ENCODE measurements at regions not wholly inside any gene's neighbourhood (a gene's known extent, or its start where the extent isn't known, plus 50 kb on each side); places are given as distances from the start of the nearest gene placed in this dataset.
A peak's percentile ranks its signal among the peaks of the same experiment; 100 is the strongest.

DNA sequence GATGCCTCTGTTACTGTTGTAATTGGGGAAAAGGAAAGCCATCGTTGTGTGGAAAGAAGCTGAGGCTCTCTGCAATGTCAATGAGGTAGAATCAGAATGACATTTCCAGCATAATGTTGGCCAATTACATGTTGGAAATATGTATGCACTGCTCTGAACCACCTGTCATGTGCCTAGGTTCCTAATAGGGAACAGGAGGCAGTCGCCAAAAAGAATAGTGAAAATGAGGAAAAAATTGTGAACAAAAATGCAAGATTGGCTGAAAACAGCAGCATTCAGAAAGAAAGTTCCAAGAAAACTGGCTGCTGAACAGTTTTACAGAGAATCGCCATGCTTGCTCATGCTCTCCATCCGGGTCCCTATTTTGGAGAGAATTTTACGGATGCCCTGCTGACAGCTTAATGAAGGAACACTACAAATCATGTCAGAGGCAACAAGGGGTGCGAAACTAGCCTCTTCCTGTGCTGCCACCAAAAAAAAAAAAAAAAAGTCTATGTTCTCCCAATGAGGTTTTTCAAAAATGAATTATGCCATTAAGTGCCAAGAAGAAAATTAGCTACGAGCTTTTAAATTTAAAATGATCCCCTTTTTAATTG is 305.9 kb upstream of the ARRDC4 start:
- H3K36me3 Mint-ChIP-seq (ENCODE audit: unreplicated experiment), result no peaks in the 10 kb centered on the region
- H3K27ac Mint-ChIP-seq (ENCODE audit: unreplicated experiment), result peak overlapping the region; percentile 97
- peak overlapping the region; percentile 82 for H3K4me3 Mint-ChIP-seq (ENCODE audit: unreplicated experiment)
- peaks cover 30% of the 10 kb centered on the region for H3K4me1 Mint-ChIP-seq (ENCODE audit: low read depth, unreplicated experiment)
- H3K27me3 Mint-ChIP-seq (ENCODE audit: unreplicated experiment), result no peaks in the 10 kb centered on the region
- H3K9me3 Mint-ChIP-seq (ENCODE audit: unreplicated experiment), result peaks cover 2% of the 10 kb centered on the region
- no peak for DNase-seq
- TF ChIP-seq, protein P1, sequence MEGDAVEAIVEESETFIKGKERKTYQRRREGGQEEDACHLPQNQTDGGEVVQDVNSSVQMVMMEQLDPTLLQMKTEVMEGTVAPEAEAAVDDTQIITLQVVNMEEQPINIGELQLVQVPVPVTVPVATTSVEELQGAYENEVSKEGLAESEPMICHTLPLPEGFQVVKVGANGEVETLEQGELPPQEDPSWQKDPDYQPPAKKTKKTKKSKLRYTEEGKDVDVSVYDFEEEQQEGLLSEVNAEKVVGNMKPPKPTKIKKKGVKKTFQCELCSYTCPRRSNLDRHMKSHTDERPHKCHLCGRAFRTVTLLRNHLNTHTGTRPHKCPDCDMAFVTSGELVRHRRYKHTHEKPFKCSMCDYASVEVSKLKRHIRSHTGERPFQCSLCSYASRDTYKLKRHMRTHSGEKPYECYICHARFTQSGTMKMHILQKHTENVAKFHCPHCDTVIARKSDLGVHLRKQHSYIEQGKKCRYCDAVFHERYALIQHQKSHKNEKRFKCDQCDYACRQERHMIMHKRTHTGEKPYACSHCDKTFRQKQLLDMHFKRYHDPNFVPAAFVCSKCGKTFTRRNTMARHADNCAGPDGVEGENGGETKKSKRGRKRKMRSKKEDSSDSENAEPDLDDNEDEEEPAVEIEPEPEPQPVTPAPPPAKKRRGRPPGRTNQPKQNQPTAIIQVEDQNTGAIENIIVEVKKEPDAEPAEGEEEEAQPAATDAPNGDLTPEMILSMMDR (IDR thresholded peaks at IDR 0.05; ENCODE audit: partially characterized antibody, unreplicated experiment), result no peak

DNA sequence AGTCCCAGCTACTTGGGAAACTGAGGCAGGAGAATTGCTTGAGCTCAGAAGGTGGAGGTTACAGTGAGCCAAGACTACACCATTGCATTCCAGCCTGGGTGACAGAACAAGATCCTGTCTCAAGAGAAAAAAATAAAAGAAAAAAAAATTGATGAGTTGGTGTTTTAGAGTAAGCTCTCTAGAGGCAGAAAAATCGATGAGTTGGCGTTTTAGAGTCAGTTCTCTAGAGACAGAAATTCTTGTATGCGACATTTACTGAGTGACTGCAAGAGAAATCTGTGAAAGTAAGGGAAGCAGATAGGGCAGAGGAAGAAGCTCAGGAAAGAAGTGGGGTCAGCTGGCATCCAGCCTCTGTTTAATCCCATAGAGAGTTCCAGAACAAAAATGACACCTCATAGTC is 298.7 kb upstream of the ARRDC4 start:
- Mint-ChIP-seq H3K4me3 (ENCODE audit: unreplicated experiment) (no peak overlapping the region), H3K9me3 (ENCODE audit: unreplicated experiment) (peaks cover 4% of the 10 kb centered on the region), H3K36me3 (ENCODE audit: unreplicated experiment) (no peaks in the 10 kb centered on the region), H3K27ac (ENCODE audit: unreplicated experiment) (no peak overlapping the region), H3K4me1 (ENCODE audit: low read depth, unreplicated experiment) (no peaks in the 10 kb centered on the region), H3K27me3 (ENCODE audit: unreplicated experiment) (no peaks in the 10 kb centered on the region)
- DNase-seq, result no peak
- TF ChIP-seq, protein P1 (IDR thresholded peaks at IDR 0.05; ENCODE audit: partially characterized antibody, unreplicated experiment), result no peak

DNA sequence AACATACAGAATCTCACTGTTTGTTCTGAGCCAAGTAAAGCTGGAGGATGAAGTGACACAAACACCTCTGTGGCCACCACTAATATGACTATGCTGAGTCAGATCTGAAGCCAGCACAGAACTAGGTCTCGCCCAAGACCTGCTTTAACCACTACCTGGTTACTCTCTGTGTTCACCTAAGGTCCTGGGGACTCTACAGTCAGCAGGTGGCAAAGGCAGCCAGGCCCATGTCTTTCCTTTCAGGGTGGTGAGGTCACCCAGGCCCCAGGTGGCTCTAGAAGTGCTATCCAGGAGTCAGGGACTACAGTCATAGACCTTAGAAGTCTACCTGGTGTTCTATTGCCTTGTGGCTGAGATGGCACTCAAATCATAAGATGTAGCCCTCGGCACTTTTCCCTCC is 287.9 kb upstream of the ARRDC4 start:
- no peaks in the 10 kb centered on the region for H3K4me1 Mint-ChIP-seq (ENCODE audit: low read depth, unreplicated experiment)
- no peak overlapping the region for H3K27ac Mint-ChIP-seq (ENCODE audit: unreplicated experiment)
- H3K9me3 Mint-ChIP-seq (ENCODE audit: unreplicated experiment), result no peaks in the 10 kb centered on the region
- no peaks in the 10 kb centered on the region for H3K27me3 Mint-ChIP-seq (ENCODE audit: unreplicated experiment)
- no peak overlapping the region for H3K4me3 Mint-ChIP-seq (ENCODE audit: unreplicated experiment)
- H3K36me3 Mint-ChIP-seq (ENCODE audit: unreplicated experiment), result no peaks in the 10 kb centered on the region
- DNase-seq, result no peak
- TF ChIP-seq, protein P1 (IDR thresholded peaks at IDR 0.05; ENCODE audit: partially characterized antibody, unreplicated experiment), result no peak

DNA sequence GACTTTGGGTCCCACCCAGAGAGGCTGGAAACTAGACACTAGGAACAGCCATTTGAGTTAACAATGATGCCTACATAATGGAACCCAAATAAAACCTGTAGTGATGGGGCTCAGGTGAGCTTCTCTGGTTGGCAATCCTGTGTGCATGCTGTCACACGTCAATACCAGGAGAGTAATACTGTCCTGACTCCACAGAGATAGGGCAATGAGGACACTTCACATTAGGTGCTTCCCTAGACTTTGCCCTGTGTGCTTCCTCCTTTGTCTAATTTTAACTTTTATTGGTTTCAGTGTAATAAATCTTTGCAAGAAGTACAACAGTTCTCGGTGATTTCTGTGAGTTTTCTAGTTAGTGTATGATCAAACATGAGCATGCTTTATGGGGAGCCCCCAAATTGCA is 281.8 kb upstream of the ARRDC4 start:
- Mint-ChIP-seq H3K27me3 (ENCODE audit: unreplicated experiment) (no peaks in the 10 kb centered on the region), H3K36me3 (ENCODE audit: unreplicated experiment) (no peaks in the 10 kb centered on the region), H3K9me3 (ENCODE audit: unreplicated experiment) (no peaks in the 10 kb centered on the region), H3K4me3 (ENCODE audit: unreplicated experiment) (no peak overlapping the region), H3K27ac (ENCODE audit: unreplicated experiment) (no peak overlapping the region), H3K4me1 (ENCODE audit: low read depth, unreplicated experiment) (no peaks in the 10 kb centered on the region)
- no peak for DNase-seq
- TF ChIP-seq, protein P1 (IDR thresholded peaks at IDR 0.05; ENCODE audit: partially characterized antibody, unreplicated experiment), result no peak

DNA sequence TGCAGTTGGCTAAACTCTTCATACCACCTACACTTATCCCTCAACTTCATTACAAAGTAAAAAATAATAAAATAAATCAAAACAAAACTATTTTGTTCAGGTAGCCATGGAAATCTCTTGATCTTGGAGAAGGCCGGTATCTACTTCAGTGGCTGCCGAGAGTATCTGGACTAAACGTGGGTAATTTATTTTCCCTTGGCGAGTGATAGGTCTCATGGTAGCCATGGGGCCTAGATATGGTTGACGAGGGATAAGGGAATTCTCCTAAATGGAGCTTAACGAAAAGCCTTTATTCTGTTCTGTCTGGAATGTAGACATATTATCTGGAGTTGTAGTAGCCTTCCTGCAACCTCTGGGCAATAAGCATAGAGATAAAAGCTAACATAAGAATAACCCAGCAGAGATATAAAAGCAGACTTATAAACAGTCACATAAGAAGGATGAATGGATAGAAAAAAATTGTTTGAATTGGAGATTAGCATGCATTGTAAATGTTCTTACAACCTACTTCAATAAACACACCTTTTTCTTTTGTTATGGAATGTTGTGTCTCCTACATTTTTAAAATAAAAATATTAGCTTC is 281.3 kb upstream of the ARRDC4 start:
- Mint-ChIP-seq H3K36me3 (ENCODE audit: unreplicated experiment) (no peaks in the 10 kb centered on the region), H3K27me3 (ENCODE audit: unreplicated experiment) (no peaks in the 10 kb centered on the region), H3K4me1 (ENCODE audit: low read depth, unreplicated experiment) (no peaks in the 10 kb centered on the region), H3K9me3 (ENCODE audit: unreplicated experiment) (no peaks in the 10 kb centered on the region), H3K27ac (ENCODE audit: unreplicated experiment) (no peak overlapping the region), H3K4me3 (ENCODE audit: unreplicated experiment) (no peak overlapping the region)
- DNase-seq, result no peak
- TF ChIP-seq, protein P1 (IDR thresholded peaks at IDR 0.05; ENCODE audit: partially characterized antibody, unreplicated experiment), result no peak

All from glutamatergic neuron (in vitro differentiated cells).